NCI-H2196 (cell line): ENCODE measurements at regions not wholly inside any gene's neighbourhood (a gene's known extent, or its start where the extent isn't known, plus 50 kb on each side); places are given as distances from the start of the nearest gene placed in this dataset.

Experiments
- DNase-seq: peaks from one replicate; lab custom pipeline; 2025; ENCODE audit not compliant: unreplicated experiment; lab: John Stamatoyannopoulos, UW

- DNase-seq: no peak
These were observed 86.5 kb upstream of the DIO3 start for GRCh38 chr14:101474563-101475455.

- no peak for DNase-seq
These were observed 85.6 kb upstream of the DIO3 start for GRCh38 chr14:101475456-101476257.

GRCh38 chr14:101476258-101476915 lies 84.9 kb upstream of the DIO3 start:
- DNase-seq: no peak

- DNase-seq: peak; percentile 13
These were observed 84.3 kb upstream of the DIO3 start for GRCh38 chr14:101476916-101477553.

- DNase-seq: no peak
These were observed 83.6 kb upstream of the DIO3 start for GRCh38 chr14:101477648-101478047.

GRCh38 chr14:101478096-101478495 lies 83.2 kb upstream of the DIO3 start:
- DNase-seq: no peak

- no peak for DNase-seq
These were observed 82.4 kb upstream of the DIO3 start for GRCh38 chr14:101478796-101479410.

- DNase-seq: no peak
These were observed 81.1 kb upstream of the DIO3 start for GRCh38 chr14:101480022-101480746.

- DNase-seq: no peak
These were observed 80.4 kb upstream of the DIO3 start for GRCh38 chr14:101480747-101481530.

- no peak for DNase-seq
These were observed 79.7 kb upstream of the DIO3 start for GRCh38 chr14:101481557-101481956.

- DNase-seq: no peak
These were observed 79.2 kb upstream of the DIO3 start for GRCh38 chr14:101482066-101482465.

- no peak for DNase-seq
These were observed 77.5 kb upstream of the DIO3 start for GRCh38 chr14:101483829-101484228.

GRCh38 chr14:101489092-101489760 lies 72.1 kb upstream of the DIO3 start:
- no peak for DNase-seq

- DNase-seq: no peak
These were observed 70.5 kb upstream of the DIO3 start for GRCh38 chr14:101490771-101491170.

GRCh38 chr14:101491841-101492240 lies 69.5 kb upstream of the DIO3 start:
- no peak for DNase-seq

GRCh38 chr14:101492716-101493115 lies 68.6 kb upstream of the DIO3 start:
- DNase-seq: no peak

- DNase-seq: no peak
These were observed 66.5 kb upstream of the DIO3 start for GRCh38 chr14:101494826-101495225.

- no peak for DNase-seq
These were observed 66.0 kb upstream of the DIO3 start for GRCh38 chr14:101495284-101495683.
